Natural killer cell (primary cell): ENCODE measurements at regions not wholly inside any gene's neighbourhood (a gene's known extent, or its start where the extent isn't known, plus 50 kb on each side); places are given as distances from the start of the nearest gene placed in this dataset.
A peak's percentile ranks its signal among the peaks of the same experiment; 100 is the strongest.

ENCODE experiments used
- ATAC-seq, 3 donors: fragments of 150-1000 bp in 2 of 3; fragments of 200-7000 bp in 1 of 3; cut with Tn5 transposase; 1 replicate in 1 of 3; 2 replicates in 2 of 3; pipeline ENCODE4 v1.10.0; 2021; ENCODE audit warnings: mild to moderate bottlenecking in 2 of 3, moderate library complexity in 2 of 3
- DNase-seq, 2 donors: peaks; one replicate each; pipeline versions ENCODE4 v3.0.0 to v3.0.0-alpha.2; 2013 to 2021; ENCODE audit warnings: mixed read lengths in 1 of 2
- H3K27ac ChIP-seq: one replicate; pipeline ENCODE4 v1.5.1; 2013; ENCODE audit warnings: mild to moderate bottlenecking, low read length
- H3K27me3 ChIP-seq: one replicate; pipeline ENCODE4 v1.6.1; 2013; ENCODE audit warnings: low read length; ENCODE audit not compliant: control insufficient read depth, insufficient read depth
- H3K36me3 ChIP-seq: one replicate; pipeline ENCODE4 v1.6.1; 2013; ENCODE audit warnings: low read length; ENCODE audit not compliant: control insufficient read depth, insufficient read depth
- H3K4me1 ChIP-seq: one replicate; pipeline ENCODE4 v1.6.1; 2013; ENCODE audit warnings: low read length; ENCODE audit not compliant: control insufficient read depth, insufficient read depth
- H3K4me3 ChIP-seq: one replicate; pipeline ENCODE4 v1.5.1; 2013; ENCODE audit warnings: low read length
- H3K9me3 ChIP-seq: one replicate; pipeline ENCODE4 v1.6.1; 2013; ENCODE audit warnings: low read length; ENCODE audit not compliant: control insufficient read depth, insufficient read depth
- H3K27ac Mint-ChIP-seq, 2 donors: one replicate each; pipeline ENCODE4 v1.8.0; 2022; ENCODE audit warnings: mild to moderate bottlenecking in 2 of 2, mixed read lengths in 2 of 2, moderate library complexity in 1 of 2
- H3K27me3 Mint-ChIP-seq, 2 donors: one replicate each; pipeline ENCODE4 v1.8.0; 2022; ENCODE audit warnings: low read depth in 2 of 2, mixed read lengths in 2 of 2
- H3K36me3 Mint-ChIP-seq: one replicate; pipeline ENCODE4 v1.8.0; 2022; ENCODE audit warnings: mixed read lengths
- H3K4me1 Mint-ChIP-seq, 2 donors: one replicate each; pipeline ENCODE4 v1.8.0; 2022; ENCODE audit warnings: mixed read lengths in 2 of 2
- H3K4me3 Mint-ChIP-seq: one replicate; pipeline ENCODE4 v1.8.0; 2022; ENCODE audit warnings: mild to moderate bottlenecking, moderate library complexity, mixed read lengths
- H3K9me3 Mint-ChIP-seq, 2 donors: one replicate each; pipeline ENCODE4 v1.8.0; 2022; ENCODE audit warnings: mixed read lengths in 2 of 2
- CTCF ChIP-seq: fragments of 200-600 bp; IDR thresholded peaks from one replicate; pipeline ENCODE4 v1.8.0; 2022; ENCODE audit warnings: antibody characterized with exemption
- WGBS: methylation state at CpG from one replicate; pipeline ENCODE4 v1.1.7; 2013; ENCODE audit warnings: missing lambda C conversion rate; ENCODE audit not compliant: insufficient coverage; 5-methylcytosine and 5-hydroxymethylcytosine counted together
- intact Hi-C: fragments of 100-400 bp; cut with micrococcal nuclease; formaldehyde crosslinking; loops from one replicate; pipeline ENCODE4 v1.14.2; 2022

- Mint-ChIP-seq H3K9me3 (no peaks in the 10 kb centered on the region), H3K27ac (no peak overlapping the region), H3K36me3 (no peaks in the 10 kb centered on the region), H3K4me1 (no peaks in the 10 kb centered on the region), H3K27me3 (peaks cover 0 to 6% of the 10 kb centered on the region in 2 donors), H3K4me3 (no peak overlapping the region)
- no peaks in the 10 kb centered on the region for H3K9me3 ChIP-seq
- H3K36me3 ChIP-seq = no peaks in the 10 kb centered on the region
- intact Hi-C loops = no loop called here
- ATAC-seq = peak in 1 of 3 donors; percentile 9
- no peak overlapping the region for H3K4me3 ChIP-seq
- H3K27me3 ChIP-seq = peaks cover 2% of the 10 kb centered on the region
- H3K4me1 ChIP-seq = peaks cover 10% of the 10 kb centered on the region
- no peak overlapping the region for H3K27ac ChIP-seq
- DNase-seq = peak in 1 of 2 donors; percentile 2
- WGBS = 17% methylated on average over 4 of the region's 5 CpGs
- TF ChIP-seq CTCF = no peak
Observed at GRCh38 chrY:13126881-13127456, 222.3 kb downstream of the DDX3Y start.

GRCh38 chrY:13127476-13127875 is 222.8 kb downstream of the DDX3Y start:
- Histone ChIP-seq H3K9me3 (no peaks in the 10 kb centered on the region), H3K4me3 (no peak overlapping the region), H3K4me1 (peaks cover 10% of the 10 kb centered on the region), H3K27ac (no peak overlapping the region), H3K27me3 (peaks cover 2% of the 10 kb centered on the region), H3K36me3 (no peaks in the 10 kb centered on the region)
- peaks cover 0 to 6% of the 10 kb centered on the region in 2 donors for H3K27me3 Mint-ChIP-seq
- no peaks in the 10 kb centered on the region for H3K9me3 Mint-ChIP-seq
- DNase-seq = no peak
- intact Hi-C loops = no loop called here
- ATAC-seq = no peak
- TF ChIP-seq CTCF = no peak
- no peak overlapping the region for H3K27ac Mint-ChIP-seq
- H3K4me3 Mint-ChIP-seq = no peak overlapping the region
- no peaks in the 10 kb centered on the region for H3K36me3 Mint-ChIP-seq
- no peaks in the 10 kb centered on the region for H3K4me1 Mint-ChIP-seq

- no peak overlapping the region for H3K4me3 Mint-ChIP-seq
- no peak for DNase-seq
- H3K9me3 Mint-ChIP-seq = no peaks in the 10 kb centered on the region
- intact Hi-C loops = no loop called here
- H3K27ac Mint-ChIP-seq = no peak overlapping the region
- Histone ChIP-seq H3K4me3 (no peak overlapping the region), H3K27ac (no peak overlapping the region), H3K27me3 (peaks cover under 1% of the 10 kb centered on the region), H3K36me3 (no peaks in the 10 kb centered on the region), H3K4me1 (no peaks in the 10 kb centered on the region), H3K9me3 (no peaks in the 10 kb centered on the region)
- no peak for TF ChIP-seq CTCF
- H3K4me1 Mint-ChIP-seq = peaks cover 0 to 4% of the 10 kb centered on the region in 2 donors
- no peaks in the 10 kb centered on the region for H3K36me3 Mint-ChIP-seq
- peaks cover 0 to 4% of the 10 kb centered on the region in 2 donors for H3K27me3 Mint-ChIP-seq
- ATAC-seq = no peak
Observed at GRCh38 chrY:13149148-13149547, 244.5 kb downstream of the DDX3Y start.

- WGBS = no CpG with 5 or more reads among the region's 1 CpG
- no peaks in the 10 kb centered on the region for H3K36me3 Mint-ChIP-seq
- H3K27ac Mint-ChIP-seq = no peak overlapping the region
- H3K27me3 ChIP-seq = no peaks in the 10 kb centered on the region
- no peak for TF ChIP-seq CTCF
- no peak overlapping the region for H3K4me3 ChIP-seq
- H3K9me3 ChIP-seq = no peaks in the 10 kb centered on the region
- peaks cover 0 to 3% of the 10 kb centered on the region in 2 donors for H3K27me3 Mint-ChIP-seq
- intact Hi-C loops = no loop called here
- H3K4me1 ChIP-seq = no peaks in the 10 kb centered on the region
- H3K36me3 ChIP-seq = no peaks in the 10 kb centered on the region
- no peaks in the 10 kb centered on the region for H3K4me1 Mint-ChIP-seq
- no peak for DNase-seq
- no peak overlapping the region for H3K4me3 Mint-ChIP-seq
- no peak for ATAC-seq
- H3K9me3 Mint-ChIP-seq = no peaks in the 10 kb centered on the region
- H3K27ac ChIP-seq = no peak overlapping the region
Observed at GRCh38 chrY:13167698-13168097, 263.0 kb downstream of the DDX3Y start.
